CD4-positive, alpha-beta T cell (primary cell): ENCODE measurements at regions not wholly inside any gene's neighbourhood (a gene's known extent, or its start where the extent isn't known, plus 50 kb on each side); places are given as distances from the start of the nearest gene placed in this dataset.

Experiments used
- ATAC-seq: fragments of 200-7000 bp; cut with Tn5 transposase; one replicate; pipeline ENCODE4 v1.10.0; 2022; ENCODE audit warnings: mild to moderate bottlenecking; ENCODE audit not compliant: poor library complexity
- CTCF ChIA-PET: fragments of 350-600 bp; sonication (Branson Sonifier 250); formaldehyde crosslinking; loops from one replicate; lab custom pipeline; 2021; ENCODE audit warnings: antibody characterized with exemption, inconsistent platforms; lab: Charles Lee
- POLR2A ChIA-PET: fragments of 350-600 bp; sonication (Branson Sonifier 250); formaldehyde crosslinking; loops from one replicate; lab custom pipeline; 2021; ENCODE audit warnings: antibody characterized with exemption, inconsistent platforms; lab: Charles Lee
- DNase-seq, 14 experiments: peaks; one replicate each; pipeline ENCODE4 v3.0.0-alpha.2; 2013 to 2020; ENCODE audit warnings: mixed read lengths in 2 of 14
- H3K27ac ChIP-seq, 2 donors: one replicate each; pipeline versions ENCODE4 v1.5.1 to v1.7.0; 2013; ENCODE audit warnings: low read length in 2 of 2, low read depth in 1 of 2, mild to moderate bottlenecking in 1 of 2
- H3K27me3 ChIP-seq, 2 experiments: 1 replicate in 1 of 2; 2 replicates in 1 of 2; pipeline versions ENCODE4 v1.6.1 to v1.7.0; 2013; ENCODE audit warnings: low read length in 2 of 2, control low read depth in 1 of 2, mild to moderate bottlenecking in 1 of 2, moderate library complexity in 1 of 2; ENCODE audit not compliant: insufficient read depth in 2 of 2, control insufficient read depth in 1 of 2
- H3K36me3 ChIP-seq: one replicate; pipeline ENCODE4 v1.6.1; 2013; ENCODE audit warnings: low read length, control low read depth; ENCODE audit not compliant: insufficient read depth
- H3K4me1 ChIP-seq: one replicate; pipeline ENCODE4 v1.6.1; 2013; ENCODE audit warnings: low read length, control low read depth; ENCODE audit not compliant: insufficient read depth
- H3K4me3 ChIP-seq: one replicate; pipeline ENCODE4 v1.5.1; 2013; ENCODE audit warnings: mild to moderate bottlenecking, low read length, moderate library complexity
- H3K9me3 ChIP-seq, 2 experiments: 1 replicate in 1 of 2; 2 replicates in 1 of 2; pipeline versions ENCODE4 v1.6.1 to v1.7.0; 2013; ENCODE audit warnings: low read length in 2 of 2, mild to moderate bottlenecking in 2 of 2, control low read depth in 1 of 2, moderate library complexity in 1 of 2; ENCODE audit not compliant: control insufficient read depth in 1 of 2, insufficient read depth in 1 of 2
- H3K27ac Mint-ChIP-seq: one replicate; pipeline ENCODE4 v1.8.0; 2020; ENCODE audit warnings: mixed read lengths
- H3K27me3 Mint-ChIP-seq: one replicate; pipeline ENCODE4 v1.8.0; 2021; ENCODE audit warnings: mixed read lengths
- H3K36me3 Mint-ChIP-seq: one replicate; pipeline ENCODE4 v1.8.0; 2021; ENCODE audit warnings: low read depth, mixed read lengths
- H3K4me1 Mint-ChIP-seq: one replicate; pipeline ENCODE4 v1.8.0; 2021; ENCODE audit warnings: low read depth, mixed read lengths
- H3K4me3 Mint-ChIP-seq: one replicate; pipeline ENCODE4 v1.8.0; 2020; ENCODE audit warnings: mild to moderate bottlenecking, mixed read lengths
- H3K9me3 Mint-ChIP-seq: one replicate; pipeline ENCODE4 v1.8.0; 2020; ENCODE audit warnings: mixed read lengths
- CTCF ChIP-seq: fragments of 200-600 bp; IDR thresholded peaks from one replicate; pipeline ENCODE4 v1.8.0; 2022; ENCODE audit warnings: antibody characterized with exemption, mild to moderate bottlenecking
- intact Hi-C, 2 experiments: fragments of 100-400 bp; cut with DNase I in 1 of 2; cut with micrococcal nuclease in 1 of 2; formaldehyde crosslinking; loops; one replicate each; pipeline versions ENCODE4 v1.15.1 to v1.9.0; 2023 to 2025; cut with DNase I, micrococcal nuclease

- Histone ChIP-seq H3K36me3 (no peaks in the 10 kb centered on the region), H3K4me3 (no peak overlapping the region), H3K9me3 (no peaks in the 10 kb centered on the region), H3K27ac (no peak overlapping the region), H3K27me3 (no peaks in the 10 kb centered on the region), H3K4me1 (no peaks in the 10 kb centered on the region)
- Mint-ChIP-seq H3K4me3 (no peak overlapping the region), H3K4me1 (no peaks in the 10 kb centered on the region), H3K27ac (no peak overlapping the region), H3K9me3 (peaks cover 5% of the 10 kb centered on the region), H3K27me3 (no peaks in the 10 kb centered on the region), H3K36me3 (no peaks in the 10 kb centered on the region)
- CTCF ChIA-PET, result no interaction called here
- no peak for TF ChIP-seq CTCF
- intact Hi-C loops, result no loop called here
- ATAC-seq (no peak), DNase-seq (no peak)
- POLR2A ChIA-PET, result no interaction called here
Measured at GRCh38 chr18:39062426-39062825, 1496.8 kb upstream of the CELF4 start.

GRCh38 chr18:39058386-39059000 is 1492.9 kb upstream of the CELF4 start:
- no peak for ATAC-seq
- peaks cover 3% of the 10 kb centered on the region for H3K9me3 Mint-ChIP-seq
- H3K27me3 Mint-ChIP-seq, result no peaks in the 10 kb centered on the region
- H3K4me1 Mint-ChIP-seq, result no peaks in the 10 kb centered on the region
- no peaks in the 10 kb centered on the region for H3K27me3 ChIP-seq
- ChIA-PET POLR2A (no interaction called here), CTCF (no interaction called here)
- H3K4me1 ChIP-seq, result no peaks in the 10 kb centered on the region
- no peak overlapping the region for H3K27ac ChIP-seq
- intact Hi-C loops, result no loop called here
- H3K36me3 ChIP-seq, result no peaks in the 10 kb centered on the region
- no peaks in the 10 kb centered on the region for H3K9me3 ChIP-seq
- no peak overlapping the region for H3K4me3 ChIP-seq
- H3K4me3 Mint-ChIP-seq, result no peak overlapping the region
- H3K36me3 Mint-ChIP-seq, result no peaks in the 10 kb centered on the region
- no peak for TF ChIP-seq CTCF
- DNase-seq, result no peak
- no peak overlapping the region for H3K27ac Mint-ChIP-seq

GRCh38 chr18:39057423-39058064 is 1491.9 kb upstream of the CELF4 start:
- no peak overlapping the region for H3K4me3 Mint-ChIP-seq
- H3K27me3 ChIP-seq, result no peaks in the 10 kb centered on the region
- no peak overlapping the region for H3K4me3 ChIP-seq
- H3K27ac Mint-ChIP-seq, result no peak overlapping the region
- H3K4me1 ChIP-seq, result no peaks in the 10 kb centered on the region
- no peaks in the 10 kb centered on the region for H3K9me3 ChIP-seq
- H3K27me3 Mint-ChIP-seq, result no peaks in the 10 kb centered on the region
- H3K27ac ChIP-seq, result no peak overlapping the region
- H3K9me3 Mint-ChIP-seq, result peaks cover 3% of the 10 kb centered on the region
- ChIA-PET POLR2A (no interaction called here), CTCF (no interaction called here)
- TF ChIP-seq CTCF, result no peak
- no peak for ATAC-seq
- no peaks in the 10 kb centered on the region for H3K36me3 Mint-ChIP-seq
- DNase-seq, result no peak
- H3K4me1 Mint-ChIP-seq, result no peaks in the 10 kb centered on the region
- no peaks in the 10 kb centered on the region for H3K36me3 ChIP-seq
- intact Hi-C loops, result no loop called here
